ENCODE measurements at regions not wholly inside any gene's neighbourhood (a gene's known extent, or its start where the extent isn't known, plus 50 kb on each side); places are given as distances from the start of the nearest gene placed in this dataset.
"Not testable (repeated sequence)": the region's sequence is repeated elsewhere in the genome, so short reads cannot be mapped to it uniquely, and the experiment has no call there.

DNA sequence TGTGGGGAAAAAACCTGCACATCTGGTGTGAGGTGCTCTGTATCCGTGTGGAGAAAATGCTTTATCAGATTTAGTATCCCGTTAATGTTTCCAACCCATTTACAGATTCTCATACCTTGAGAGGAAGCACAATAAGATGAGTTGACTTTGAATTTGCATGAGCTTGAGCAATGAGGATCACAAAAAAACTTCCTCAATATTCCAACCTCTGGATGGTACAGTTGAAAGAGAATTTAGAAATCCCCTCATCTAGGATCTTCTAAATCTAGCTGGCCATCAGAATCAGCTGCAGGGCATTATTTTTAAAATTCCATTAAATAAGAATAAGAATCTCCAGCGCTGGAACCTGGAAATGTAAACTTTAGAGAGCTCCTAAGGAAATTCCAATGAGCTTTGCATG, 82.5 kb upstream of the NR5A2 start:
- WGBS, 2 donors = 90 to 95% methylated on average over 3 of the region's 3 CpGs
- Histone ChIP-seq H3K4me3 (no peak overlapping the region), H3K27me3 (no peaks in the 10 kb centered on the region), H3K9me3 (no peaks in the 10 kb centered on the region), H3K27ac (no peak overlapping the region), H3K4me1 (no peaks in the 10 kb centered on the region), H3K36me3 (no peaks in the 10 kb centered on the region)
- DNase-seq = no peak
- intact Hi-C loops (cut with DNase I) = no loop called here
- TF ChIP-seq, protein P1, sequence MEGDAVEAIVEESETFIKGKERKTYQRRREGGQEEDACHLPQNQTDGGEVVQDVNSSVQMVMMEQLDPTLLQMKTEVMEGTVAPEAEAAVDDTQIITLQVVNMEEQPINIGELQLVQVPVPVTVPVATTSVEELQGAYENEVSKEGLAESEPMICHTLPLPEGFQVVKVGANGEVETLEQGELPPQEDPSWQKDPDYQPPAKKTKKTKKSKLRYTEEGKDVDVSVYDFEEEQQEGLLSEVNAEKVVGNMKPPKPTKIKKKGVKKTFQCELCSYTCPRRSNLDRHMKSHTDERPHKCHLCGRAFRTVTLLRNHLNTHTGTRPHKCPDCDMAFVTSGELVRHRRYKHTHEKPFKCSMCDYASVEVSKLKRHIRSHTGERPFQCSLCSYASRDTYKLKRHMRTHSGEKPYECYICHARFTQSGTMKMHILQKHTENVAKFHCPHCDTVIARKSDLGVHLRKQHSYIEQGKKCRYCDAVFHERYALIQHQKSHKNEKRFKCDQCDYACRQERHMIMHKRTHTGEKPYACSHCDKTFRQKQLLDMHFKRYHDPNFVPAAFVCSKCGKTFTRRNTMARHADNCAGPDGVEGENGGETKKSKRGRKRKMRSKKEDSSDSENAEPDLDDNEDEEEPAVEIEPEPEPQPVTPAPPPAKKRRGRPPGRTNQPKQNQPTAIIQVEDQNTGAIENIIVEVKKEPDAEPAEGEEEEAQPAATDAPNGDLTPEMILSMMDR (IDR thresholded peaks at IDR 0.05) = no peak
- TF ChIP-seq POLR2A (IDR thresholded peaks at IDR 0.05) (no peak), EP300 (IDR thresholded peaks at IDR 0.05) (no peak), POLR2AphosphoS5 (IDR thresholded peaks at IDR 0.05) (no peak)

DNA sequence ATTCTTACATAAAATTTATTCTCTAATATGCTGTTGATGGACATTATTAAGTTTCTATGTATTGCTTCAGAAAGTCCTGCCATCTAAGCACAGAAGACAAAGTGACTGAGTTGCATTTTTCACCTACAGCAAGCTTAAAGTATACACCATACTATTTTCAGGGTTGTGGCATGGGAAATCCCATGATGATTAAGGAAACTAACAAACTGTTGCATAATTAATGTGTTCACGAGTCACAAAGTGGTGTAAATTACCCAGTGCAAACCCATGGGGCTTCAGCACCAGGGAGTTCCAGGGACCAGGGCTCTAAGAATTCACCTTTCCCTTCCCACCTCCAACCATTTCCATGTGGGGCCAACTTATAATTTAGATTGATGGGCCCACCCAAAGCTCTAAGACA, 81.9 kb upstream of the NR5A2 start:
- Histone ChIP-seq H3K9me3 (no peaks in the 10 kb centered on the region), H3K27me3 (no peaks in the 10 kb centered on the region), H3K27ac (no peak overlapping the region), H3K4me3 (no peak overlapping the region), H3K36me3 (no peaks in the 10 kb centered on the region), H3K4me1 (no peaks in the 10 kb centered on the region)
- TF ChIP-seq POLR2AphosphoS5 (IDR thresholded peaks at IDR 0.05) = no peak
- intact Hi-C loops (cut with DNase I) = no loop called here
- WGBS, 2 donors = 50 to 79% methylated on average over 1 of the region's 1 CpG
- no peak for DNase-seq

DNA sequence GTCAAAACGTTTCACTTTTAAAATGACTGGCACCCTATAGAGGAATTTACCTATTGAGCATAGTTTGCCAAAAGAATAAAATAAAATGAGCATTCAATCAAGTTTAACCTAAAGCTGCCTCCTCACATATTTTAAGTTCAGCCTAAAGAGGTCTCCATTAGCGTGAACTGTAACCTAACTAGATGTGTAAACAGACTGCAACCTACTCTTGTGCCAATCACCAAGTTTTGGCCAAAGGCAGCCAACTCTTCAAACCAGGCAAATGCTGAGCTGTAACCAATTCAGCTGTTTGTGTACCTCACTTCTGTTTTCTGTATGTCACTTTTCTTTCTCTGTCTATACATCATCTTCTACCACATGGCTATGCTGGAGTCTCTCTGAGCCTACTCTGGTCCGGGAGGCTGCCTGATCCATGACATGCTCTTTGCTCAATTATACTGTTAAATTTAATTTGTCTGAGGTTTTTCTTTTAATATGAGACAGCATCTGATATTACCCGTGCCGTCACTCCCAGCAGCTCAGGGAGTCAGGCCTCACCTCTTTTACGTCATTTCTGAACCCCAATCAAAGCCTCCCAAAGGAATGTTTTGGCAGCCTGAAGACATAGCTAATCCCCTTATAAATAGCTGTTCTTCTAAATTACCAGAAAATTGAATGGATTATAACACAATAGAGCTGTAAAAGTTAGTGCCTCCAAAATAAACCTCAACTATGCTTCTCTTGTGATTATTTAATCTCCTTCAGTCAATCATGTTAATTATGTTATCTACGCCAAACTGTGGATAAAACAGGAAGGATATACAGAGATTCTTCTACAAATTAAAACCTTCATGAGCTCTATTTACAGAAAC, 81.0 kb upstream of the NR5A2 start:
- Histone ChIP-seq H3K9me3 (no peaks in the 10 kb centered on the region), H3K36me3 (no peaks in the 10 kb centered on the region), H3K4me3 (no peak overlapping the region), H3K27me3 (no peaks in the 10 kb centered on the region), H3K4me1 (no peaks in the 10 kb centered on the region), H3K27ac (no peak overlapping the region)
- DNase-seq = no peak
- intact Hi-C loops (cut with DNase I) = no loop called here
- 83 to 87% methylated on average over 7 of the region's 7 CpGs for WGBS, 2 donors
- TF ChIP-seq EP300 (IDR thresholded peaks at IDR 0.05) (no peak), POLR2A (IDR thresholded peaks at IDR 0.05) (no peak), POLR2AphosphoS5 (IDR thresholded peaks at IDR 0.05) (no peak)
- TF ChIP-seq, protein P1 (IDR thresholded peaks at IDR 0.05) = no peak

DNA sequence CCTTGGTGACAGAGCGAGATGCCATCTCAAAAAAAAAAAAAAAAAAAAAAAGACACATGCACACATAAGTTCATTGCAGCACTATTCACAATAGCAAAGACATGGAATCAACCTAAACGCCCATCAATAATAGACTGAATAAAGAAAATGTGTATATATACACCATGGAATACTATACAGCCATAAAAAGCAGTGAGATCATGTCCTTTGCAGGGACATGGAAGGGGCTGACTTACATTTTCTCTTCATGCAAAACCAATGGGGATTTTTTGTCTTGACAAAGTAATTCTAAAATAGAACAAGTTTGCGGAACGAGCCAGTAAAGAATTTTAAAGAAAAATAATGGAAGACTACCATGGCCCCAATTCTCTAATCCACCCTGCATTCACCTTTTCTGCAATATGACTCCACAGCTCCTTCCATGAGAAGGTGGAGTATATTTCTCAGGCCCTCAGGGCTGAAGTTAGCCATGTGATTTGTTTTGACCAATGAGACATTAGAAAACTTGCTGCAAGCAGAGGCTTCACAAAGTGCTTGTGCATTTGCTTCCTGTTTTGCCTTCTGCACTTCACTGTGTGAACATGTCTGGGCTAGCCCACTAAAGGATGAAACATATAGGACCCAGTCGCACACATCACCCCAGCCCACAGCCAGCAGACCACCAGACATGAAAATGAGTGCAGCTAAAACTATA, 78.8 kb upstream of the NR5A2 start:
- WGBS, 2 donors = 96 to 97% methylated on average over 5 of the region's 5 CpGs
- H3K4me3 ChIP-seq = no peak overlapping the region
- no peaks in the 10 kb centered on the region for H3K4me1 ChIP-seq
- H3K27ac ChIP-seq = no peak overlapping the region
- no peaks in the 10 kb centered on the region for H3K36me3 ChIP-seq
- TF ChIP-seq POLR2AphosphoS5 (IDR thresholded peaks at IDR 0.05) (no peak), EP300 (IDR thresholded peaks at IDR 0.05) (no peak), POLR2A (IDR thresholded peaks at IDR 0.05) (no peak)
- TF ChIP-seq, protein P1 (IDR thresholded peaks at IDR 0.05) = no peak
- intact Hi-C loops (cut with DNase I) = no loop called here
- H3K9me3 ChIP-seq = no peaks in the 10 kb centered on the region
- DNase-seq = no peak
- H3K27me3 ChIP-seq = no peaks in the 10 kb centered on the region

DNA sequence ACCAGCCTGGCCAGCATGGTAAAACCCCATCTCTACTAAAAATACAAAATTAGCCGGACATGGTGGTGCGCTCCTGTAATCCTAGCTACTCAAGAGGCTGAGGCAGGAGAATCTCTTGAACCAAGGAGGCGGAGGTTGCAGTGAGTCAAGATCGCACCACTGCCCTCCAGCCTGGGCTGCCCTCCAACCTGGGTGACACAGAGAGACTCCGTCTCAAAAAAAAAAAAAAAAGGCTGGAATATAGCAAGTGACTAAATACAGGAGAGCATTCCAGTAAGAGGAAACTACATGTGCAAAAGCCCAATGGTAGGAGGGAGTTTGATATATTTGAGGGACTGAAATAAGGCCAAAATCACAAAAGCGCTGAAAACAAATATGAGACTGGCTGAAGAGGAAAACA, 76.5 kb upstream of the NR5A2 start:
- 88 to 94% methylated on average over 6 of the region's 6 CpGs for WGBS, 2 donors
- H3K36me3 ChIP-seq; DNase-seq; H3K27me3 ChIP-seq; H3K4me1 ChIP-seq; H3K9me3 ChIP-seq; intact Hi-C loops (cut with DNase I); H3K27ac ChIP-seq; H3K4me3 ChIP-seq: not testable (repeated sequence)

Measured in sigmoid colon (tissue), 6 donors.